Stimulated activated CD4-positive, alpha-beta T cell treated with anti-CD3 and anti-CD28 coated beads, Interleukin-15, amount 100 ng/mL, for 24 hours (primary cell): ENCODE measurements at regions not wholly inside any gene's neighbourhood (a gene's known extent, or its start where the extent isn't known, plus 50 kb on each side); places are given as distances from the start of the nearest gene placed in this dataset.

Experiments
- DNase-seq: peaks from one replicate; pipeline ENCODE4 v3.0.0-alpha.2; 2020

- no peak for DNase-seq
These were observed 513.0 kb upstream of the MYT1L start for GRCh38 chr2:2843969-2844548.

GRCh38 chr2:2842466-2842865 is 511.4 kb upstream of the MYT1L start:
- no peak for DNase-seq

GRCh38 chr2:2840681-2841300 is 509.7 kb upstream of the MYT1L start:
- no peak for DNase-seq

GRCh38 chr2:2839782-2840531 is 508.9 kb upstream of the MYT1L start:
- no peak for DNase-seq

- no peak for DNase-seq
These were observed 508.3 kb upstream of the MYT1L start for GRCh38 chr2:2839393-2839781.

GRCh38 chr2:2838548-2838845 is 507.4 kb upstream of the MYT1L start:
- DNase-seq: no peak

GRCh38 chr2:2837746-2838547 is 506.9 kb upstream of the MYT1L start:
- DNase-seq: no peak

GRCh38 chr2:2836343-2837070 is 505.4 kb upstream of the MYT1L start:
- no peak for DNase-seq

GRCh38 chr2:2834516-2835254 is 503.6 kb upstream of the MYT1L start:
- no peak for DNase-seq

GRCh38 chr2:2834105-2834504 is 503.0 kb upstream of the MYT1L start:
- no peak for DNase-seq

- no peak for DNase-seq
These were observed 501.6 kb upstream of the MYT1L start for GRCh38 chr2:2832657-2833056.

- no peak for DNase-seq
These were observed 500.6 kb upstream of the MYT1L start for GRCh38 chr2:2831633-2832032.

- DNase-seq: no peak
These were observed 499.5 kb upstream of the MYT1L start for GRCh38 chr2:2830576-2830975.

GRCh38 chr2:2828774-2829368 is 497.8 kb upstream of the MYT1L start:
- DNase-seq: no peak

GRCh38 chr2:2827761-2828221 is 496.7 kb upstream of the MYT1L start:
- DNase-seq: no peak

GRCh38 chr2:2827046-2827636 is 496.1 kb upstream of the MYT1L start:
- no peak for DNase-seq

GRCh38 chr2:2826621-2827020 is 495.5 kb upstream of the MYT1L start:
- DNase-seq: no peak

GRCh38 chr2:2826209-2826551 is 495.1 kb upstream of the MYT1L start:
- no peak for DNase-seq

GRCh38 chr2:2825516-2826208 is 494.6 kb upstream of the MYT1L start:
- DNase-seq: no peak

GRCh38 chr2:2825062-2825461 is 494.0 kb upstream of the MYT1L start:
- DNase-seq: no peak

GRCh38 chr2:2824588-2824987 is 493.5 kb upstream of the MYT1L start:
- no peak for DNase-seq
